LNCAP (cell line): ENCODE measurements at regions not wholly inside any gene's neighbourhood (a gene's known extent, or its start where the extent isn't known, plus 50 kb on each side); places are given as distances from the start of the nearest gene placed in this dataset.

Source experiments
- TF ChIP-seq, protein P1 (sequence below): fragments of 450-650 bp; IDR thresholded peaks from 2 replicates; pipeline ENCODE4 v1.5.1; 2017; ENCODE audit warnings: mild to moderate bottlenecking

GRCh38 chr10:2919016-2919415 lies 148.3 kb upstream of the PFKP start:
- TF ChIP-seq, protein P1, sequence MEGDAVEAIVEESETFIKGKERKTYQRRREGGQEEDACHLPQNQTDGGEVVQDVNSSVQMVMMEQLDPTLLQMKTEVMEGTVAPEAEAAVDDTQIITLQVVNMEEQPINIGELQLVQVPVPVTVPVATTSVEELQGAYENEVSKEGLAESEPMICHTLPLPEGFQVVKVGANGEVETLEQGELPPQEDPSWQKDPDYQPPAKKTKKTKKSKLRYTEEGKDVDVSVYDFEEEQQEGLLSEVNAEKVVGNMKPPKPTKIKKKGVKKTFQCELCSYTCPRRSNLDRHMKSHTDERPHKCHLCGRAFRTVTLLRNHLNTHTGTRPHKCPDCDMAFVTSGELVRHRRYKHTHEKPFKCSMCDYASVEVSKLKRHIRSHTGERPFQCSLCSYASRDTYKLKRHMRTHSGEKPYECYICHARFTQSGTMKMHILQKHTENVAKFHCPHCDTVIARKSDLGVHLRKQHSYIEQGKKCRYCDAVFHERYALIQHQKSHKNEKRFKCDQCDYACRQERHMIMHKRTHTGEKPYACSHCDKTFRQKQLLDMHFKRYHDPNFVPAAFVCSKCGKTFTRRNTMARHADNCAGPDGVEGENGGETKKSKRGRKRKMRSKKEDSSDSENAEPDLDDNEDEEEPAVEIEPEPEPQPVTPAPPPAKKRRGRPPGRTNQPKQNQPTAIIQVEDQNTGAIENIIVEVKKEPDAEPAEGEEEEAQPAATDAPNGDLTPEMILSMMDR: no peak

GRCh38 chr10:2918489-2918888 lies 148.9 kb upstream of the PFKP start:
- TF ChIP-seq, protein P1: no peak

- TF ChIP-seq, protein P1: no peak
These were observed 149.4 kb upstream of the PFKP start for GRCh38 chr10:2917926-2918325.

DNA sequence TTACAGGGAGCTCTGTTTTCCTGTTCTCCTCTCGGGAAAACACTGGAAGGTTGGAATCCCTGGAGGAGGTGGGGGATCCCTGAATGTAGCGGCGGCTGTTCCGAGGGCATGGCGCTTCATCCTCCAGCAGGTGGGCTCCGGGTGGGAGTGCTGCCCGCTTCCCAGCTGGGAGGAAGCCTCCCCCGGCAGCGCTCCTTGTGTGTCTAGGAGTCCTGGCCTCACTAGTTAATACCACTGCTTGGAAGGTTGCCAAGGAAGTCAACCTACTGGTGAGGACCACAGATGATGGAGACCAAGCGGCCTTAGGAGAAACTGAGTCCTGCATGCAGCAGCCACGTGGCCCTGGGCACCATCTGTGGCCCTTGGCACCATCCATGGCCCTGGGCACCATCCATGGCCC lies 151.9 kb upstream of the PFKP start:
- TF ChIP-seq, protein P1: no peak

DNA sequence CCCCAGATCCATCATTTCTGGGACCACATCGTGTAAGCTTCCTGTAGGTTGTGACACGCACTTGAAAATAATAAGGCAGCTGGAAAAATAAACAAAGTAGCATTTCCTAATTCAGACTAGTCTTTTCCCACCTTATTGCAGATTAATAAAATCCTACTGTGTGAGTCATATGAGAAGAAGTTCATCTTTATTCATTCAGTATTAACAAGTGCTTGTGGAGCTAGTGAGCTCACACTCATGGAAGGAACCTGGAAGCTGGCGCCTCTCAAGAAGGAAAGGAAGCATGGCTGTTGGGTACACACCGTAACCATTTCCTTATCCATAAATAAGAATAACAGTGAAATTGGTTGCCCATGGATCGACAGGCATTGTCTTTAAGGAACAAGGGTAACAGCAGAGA lies 152.6 kb upstream of the PFKP start:
- TF ChIP-seq, protein P1: no peak

DNA sequence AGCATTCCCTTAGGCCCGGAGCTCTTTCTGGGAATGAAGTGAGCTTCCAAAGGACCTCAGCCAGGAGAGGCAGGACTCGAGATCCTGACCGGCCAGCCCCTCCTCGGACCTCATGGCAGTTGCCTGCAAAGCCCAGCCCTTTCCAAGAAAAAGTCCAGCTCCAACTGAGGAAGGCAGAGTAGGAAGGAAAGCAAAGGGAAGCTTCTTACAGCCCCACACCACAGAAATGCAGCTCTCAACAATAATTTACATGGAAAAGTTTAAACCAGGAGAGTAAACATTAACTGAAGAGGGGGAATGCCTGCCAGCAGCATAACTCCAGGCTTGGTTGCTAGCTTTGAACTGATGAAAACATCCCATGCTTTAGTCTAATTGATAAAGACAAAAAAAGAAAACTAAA lies 153.9 kb upstream of the PFKP start:
- TF ChIP-seq, protein P1: no peak

GRCh38 chr10:2910656-2911055 lies 156.7 kb upstream of the PFKP start:
- TF ChIP-seq, protein P1: no peak

- TF ChIP-seq, protein P1: no peak
These were observed 157.4 kb upstream of the PFKP start for GRCh38 chr10:2909921-2910320.
